SHP77 treated with DMSO at 0.1 percent for 48 hours (cell line): ENCODE measurements at regions not wholly inside any gene's neighbourhood (a gene's known extent, or its start where the extent isn't known, plus 50 kb on each side); places are given as distances from the start of the nearest gene placed in this dataset.
"Not testable (repeated sequence)": the region's sequence is repeated elsewhere in the genome, so short reads cannot be mapped to it uniquely, and the experiment has no call there.

Source experiments
- DNase-seq: peaks from one replicate; lab custom pipeline; 2025; lab: John Stamatoyannopoulos, UW

- not testable (repeated sequence) for DNase-seq
Measured at GRCh38 chr16:16561532-16561931, 182.6 kb downstream of the NPIPA7 start.

GRCh38 chr16:16563962-16564361 is 185.0 kb downstream of the NPIPA7 start:
- not testable (repeated sequence) for DNase-seq

GRCh38 chr16:16565326-16565725 is 186.4 kb downstream of the NPIPA7 start:
- DNase-seq: not testable (repeated sequence)

- DNase-seq: not testable (repeated sequence)
Measured at GRCh38 chr16:16570055-16570454, 191.1 kb downstream of the NPIPA7 start.

GRCh38 chr16:16570874-16571273 is 191.9 kb downstream of the NPIPA7 start:
- not testable (repeated sequence) for DNase-seq

GRCh38 chr16:16572130-16572774 is 193.3 kb downstream of the NPIPA7 start:
- DNase-seq: not testable (repeated sequence)

GRCh38 chr16:16577062-16577461 is 198.1 kb downstream of the NPIPA7 start:
- not testable (repeated sequence) for DNase-seq

- no peak for DNase-seq
Measured at GRCh38 chr16:16578701-16579100, 199.8 kb downstream of the NPIPA7 start.

- DNase-seq: not testable (repeated sequence)
Measured at GRCh38 chr16:16582916-16583315, 204.0 kb downstream of the NPIPA7 start.

GRCh38 chr16:16586073-16586651 is 207.2 kb downstream of the NPIPA7 start:
- DNase-seq: not testable (repeated sequence)

GRCh38 chr16:16586969-16587368 is 208.0 kb downstream of the NPIPA7 start:
- DNase-seq: not testable (repeated sequence)

GRCh38 chr16:16588436-16588835 is 209.5 kb downstream of the NPIPA7 start:
- DNase-seq: not testable (repeated sequence)

GRCh38 chr16:16590654-16591318 is 211.8 kb downstream of the NPIPA7 start:
- DNase-seq: not testable (repeated sequence)

- not testable (repeated sequence) for DNase-seq
Measured at GRCh38 chr16:16593156-16593863, 214.4 kb downstream of the NPIPA7 start.

- not testable (repeated sequence) for DNase-seq
Measured at GRCh38 chr16:16595029-16595718, 216.2 kb downstream of the NPIPA7 start.

- DNase-seq: not testable (repeated sequence)
Measured at GRCh38 chr16:16601239-16601638, 222.3 kb downstream of the NPIPA7 start.

GRCh38 chr16:16607401-16608082 is 228.6 kb downstream of the NPIPA7 start:
- DNase-seq: not testable (repeated sequence)

GRCh38 chr16:16609627-16610026 is 230.7 kb downstream of the NPIPA7 start:
- DNase-seq: not testable (repeated sequence)

- DNase-seq: not testable (repeated sequence)
Measured at GRCh38 chr16:16610389-16610967, 231.5 kb downstream of the NPIPA7 start.

GRCh38 chr16:16613212-16613611 is 234.3 kb downstream of the NPIPA7 start:
- not testable (repeated sequence) for DNase-seq

- not testable (repeated sequence) for DNase-seq
Measured at GRCh38 chr16:16614484-16614883, 235.5 kb downstream of the NPIPA7 start.
